SKM-1 treated with dmso at 0.1 percent for 144 hours (cell line): ENCODE measurements at regions not wholly inside any gene's neighbourhood (a gene's known extent, or its start where the extent isn't known, plus 50 kb on each side); places are given as distances from the start of the nearest gene placed in this dataset.

Source experiments
- DNase-seq: peaks from one replicate; lab custom pipeline; 2025; ENCODE audit not compliant: unreplicated experiment; lab: John Stamatoyannopoulos, UW

DNA sequence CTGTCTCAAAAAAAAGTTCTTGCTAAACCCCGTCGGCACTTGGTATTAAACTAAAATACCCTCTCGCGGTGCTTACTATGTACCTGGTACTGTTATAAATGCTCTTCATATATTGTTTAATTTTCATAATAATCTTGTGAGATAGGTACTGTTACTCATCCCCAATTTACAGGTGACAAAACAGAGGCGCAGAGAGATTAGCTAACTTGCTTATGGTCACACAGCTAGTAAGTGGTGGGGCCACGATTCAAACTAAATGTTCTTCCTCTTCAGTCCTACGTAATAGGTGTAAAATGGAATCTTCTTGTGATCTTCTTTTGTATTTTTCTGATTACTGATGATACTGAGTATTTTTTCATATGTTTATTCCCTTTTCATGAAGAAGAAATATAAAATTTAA lies 51.3 kb downstream of the TET3 start:
- DNase-seq: no peak

DNA sequence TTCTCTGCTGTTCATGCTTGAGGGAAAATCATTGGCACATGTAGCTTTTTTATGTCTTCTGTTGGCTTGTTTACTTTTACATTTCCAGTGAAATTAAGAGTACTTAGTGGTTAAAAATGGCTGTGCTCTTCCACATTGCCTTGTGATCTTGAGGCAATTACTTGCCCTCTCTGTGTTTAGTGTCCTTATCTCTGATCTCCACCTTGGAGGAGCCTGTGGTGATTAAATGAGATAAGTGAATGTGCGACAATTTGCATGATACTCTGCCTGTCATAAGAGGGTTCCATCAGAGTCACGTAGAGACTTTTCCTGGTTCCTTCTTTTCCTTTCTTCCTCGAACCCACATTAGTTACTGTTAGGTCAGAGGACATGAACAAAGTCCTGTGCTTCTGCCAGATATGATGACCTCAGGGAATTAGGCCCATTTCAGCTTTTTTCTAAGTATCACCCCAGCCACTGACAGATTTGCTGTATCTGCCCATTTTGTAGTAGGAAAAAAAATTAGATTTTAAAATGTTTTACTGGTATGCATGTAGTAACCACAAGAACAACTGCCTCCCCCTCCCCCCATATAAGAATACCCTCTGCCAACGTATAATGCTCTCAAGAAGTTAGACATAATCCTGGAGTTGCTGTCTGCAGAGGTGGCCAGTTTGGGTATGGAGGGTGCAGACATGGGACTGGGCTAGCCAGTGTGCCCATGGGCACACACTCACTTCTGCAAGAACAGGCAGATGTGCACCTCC lies 51.9 kb downstream of the TET3 start:
- DNase-seq: no peak

DNA sequence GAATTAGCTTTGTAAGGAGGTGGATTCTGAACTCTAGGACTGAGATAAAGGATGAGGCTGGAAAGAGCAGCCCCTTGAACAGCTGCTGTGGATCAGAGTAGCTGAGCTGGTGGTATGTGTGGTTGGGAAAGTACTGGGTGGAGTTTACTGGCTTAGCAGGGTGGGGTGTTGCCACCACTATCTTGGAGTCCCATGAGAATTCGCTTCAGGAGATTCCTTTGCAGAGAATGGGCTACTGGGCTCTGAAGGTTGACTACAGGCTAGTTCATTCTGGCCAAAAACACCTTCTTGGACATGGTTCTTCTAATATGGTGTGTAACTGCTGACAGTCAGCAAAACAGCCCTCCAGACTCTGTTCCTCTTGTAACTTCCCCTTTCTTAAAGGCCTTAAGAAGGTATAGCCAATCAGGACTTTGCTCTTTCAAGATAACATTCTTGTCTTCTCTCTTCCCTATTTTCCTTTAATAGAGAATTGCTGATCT lies 52.7 kb downstream of the TET3 start:
- peak; percentile 95 for DNase-seq

DNA sequence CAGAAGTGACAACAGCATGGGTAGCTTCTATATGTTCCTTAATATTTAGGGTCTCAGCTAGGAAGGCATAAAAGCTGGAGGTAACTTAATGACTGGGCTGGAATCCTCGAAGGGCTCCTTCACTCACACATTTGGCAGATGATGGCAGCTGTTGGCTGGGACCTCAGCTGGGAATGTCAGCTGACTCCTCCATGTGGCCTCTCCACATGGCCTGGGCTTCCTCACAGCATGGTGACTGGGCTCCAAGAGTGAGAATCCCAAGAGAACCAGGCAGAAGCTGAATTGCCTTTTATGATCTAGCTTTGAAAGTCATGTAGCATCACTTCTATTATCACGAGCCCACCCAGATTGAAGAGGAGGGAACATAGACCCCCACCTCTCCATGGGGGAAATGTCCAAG lies 54.9 kb downstream of the TET3 start:
- no peak for DNase-seq

DNA sequence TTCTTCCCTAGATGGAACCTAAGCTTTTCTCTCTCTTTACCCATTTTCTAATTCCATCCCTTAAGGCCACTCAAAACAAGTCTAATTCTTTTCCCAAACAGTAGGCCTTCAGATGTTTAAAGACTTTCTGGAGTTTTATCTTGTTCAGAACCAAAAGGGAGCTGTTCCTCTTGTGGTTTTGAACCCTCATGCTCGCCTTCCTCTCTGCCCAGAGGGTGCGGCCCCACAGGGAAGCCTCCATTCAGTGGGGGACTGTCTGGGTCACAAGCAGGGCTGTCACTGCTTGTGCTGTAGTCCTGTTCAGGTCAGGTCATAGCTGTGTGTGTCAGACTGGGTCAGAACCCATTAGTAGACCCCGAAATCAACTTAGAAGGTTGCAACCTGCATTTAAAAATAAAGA lies 56.5 kb downstream of the TET3 start:
- peak; percentile 43 for DNase-seq

DNA sequence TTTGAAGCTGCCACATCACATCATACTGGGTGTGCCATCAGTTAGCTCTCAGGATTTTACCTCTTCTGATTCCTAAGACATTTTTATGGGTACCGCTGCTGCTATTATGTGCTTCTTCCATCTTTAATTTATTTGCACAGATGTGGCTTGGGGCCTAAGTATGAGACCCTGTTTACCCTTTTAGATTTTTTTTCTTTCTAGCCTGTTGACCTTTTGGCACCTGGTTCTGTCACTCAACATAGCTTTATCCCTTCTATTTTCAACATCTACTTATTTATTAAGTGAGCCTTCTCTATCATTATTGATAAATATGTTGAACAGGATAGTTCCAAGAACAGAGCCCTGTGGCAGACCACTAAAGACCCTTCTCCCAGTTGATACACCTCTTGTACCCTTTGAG lies 57.0 kb downstream of the TET3 start:
- DNase-seq: no peak

DNA sequence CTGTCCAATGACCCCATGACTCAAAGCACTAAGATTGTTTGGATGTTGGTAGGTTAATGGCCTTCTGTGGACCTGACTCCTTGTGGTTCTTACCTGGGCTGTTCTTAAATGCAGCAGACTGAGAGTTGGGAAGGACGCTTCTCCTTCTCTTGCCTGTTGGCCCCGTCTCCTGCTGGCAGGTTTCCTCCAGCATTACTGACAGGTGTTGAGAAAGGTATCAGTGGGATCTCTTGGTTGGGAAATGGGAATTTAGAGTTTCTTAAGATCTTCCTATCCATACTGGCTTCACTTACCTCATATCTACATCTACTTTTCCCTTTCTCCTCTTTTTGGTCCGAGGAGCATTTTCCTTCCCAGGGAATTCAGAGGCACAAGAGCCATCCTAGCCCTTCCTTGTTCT lies 57.9 kb downstream of the TET3 start:
- DNase-seq: no peak

DNA sequence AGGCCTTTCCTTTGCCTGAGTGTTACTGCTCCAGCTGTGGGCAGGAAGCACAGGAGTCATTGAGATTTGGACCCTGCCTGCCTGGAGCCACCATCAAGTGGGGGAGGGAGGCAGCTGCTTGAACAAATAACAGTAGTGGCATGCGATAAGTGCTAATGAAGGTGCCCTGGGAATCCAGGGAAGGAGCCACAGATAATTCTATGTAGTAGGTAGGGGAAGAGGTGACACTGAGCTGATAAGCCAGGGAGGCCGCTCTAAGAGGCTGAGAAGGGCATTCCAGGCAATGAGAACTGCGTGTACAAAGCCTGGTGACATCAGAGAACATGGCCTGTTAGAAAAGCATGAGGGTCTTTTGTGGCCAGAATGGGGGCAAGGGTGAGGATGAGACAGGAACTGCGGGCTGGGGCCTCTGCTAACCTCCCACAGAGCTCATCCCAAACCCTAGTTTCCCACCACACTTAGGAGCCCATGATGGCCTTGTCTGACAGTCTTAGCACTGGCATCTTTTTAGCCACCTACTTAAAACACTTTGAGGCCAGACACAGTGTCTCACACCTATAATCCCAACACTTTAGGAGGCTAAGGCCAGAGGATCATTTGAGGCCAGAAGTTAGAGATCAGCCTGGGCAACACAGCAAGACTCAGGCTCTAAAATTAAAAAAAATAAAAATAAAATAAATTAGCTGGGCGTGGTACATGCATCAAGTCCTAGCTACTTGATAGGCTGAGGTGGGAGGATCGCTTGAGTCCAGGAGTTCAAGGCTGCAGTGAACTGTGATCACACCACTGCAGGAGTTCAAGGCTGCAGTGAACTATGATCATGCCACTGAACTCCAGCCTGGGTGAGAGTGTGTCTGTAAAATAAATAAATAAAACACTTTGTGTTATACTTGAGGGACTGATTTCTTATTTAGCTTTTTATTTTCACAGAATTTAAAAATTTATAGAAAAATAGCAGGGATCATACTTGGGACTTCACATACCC lies 58.9 kb downstream of the TET3 start:
- no peak for DNase-seq

DNA sequence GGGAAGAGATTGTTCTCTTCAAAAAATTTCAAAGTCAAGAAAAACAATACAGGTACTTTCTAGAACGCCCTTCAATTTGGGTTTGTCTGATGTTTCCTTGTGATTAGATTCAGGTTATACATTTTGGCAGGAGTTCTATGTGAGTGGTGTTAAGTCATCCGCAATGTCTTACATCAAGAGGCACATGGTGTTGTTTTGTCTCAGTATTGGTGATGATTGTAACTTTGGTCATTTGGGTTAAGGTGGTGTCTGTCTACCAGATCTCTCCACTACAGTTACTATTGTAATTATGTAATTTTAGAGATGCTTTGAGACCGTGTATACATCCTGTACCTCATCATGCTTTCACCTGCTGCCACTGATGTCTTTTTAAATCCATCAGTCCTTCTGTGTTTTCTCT lies 60.3 kb downstream of the TET3 start:
- no peak for DNase-seq

DNA sequence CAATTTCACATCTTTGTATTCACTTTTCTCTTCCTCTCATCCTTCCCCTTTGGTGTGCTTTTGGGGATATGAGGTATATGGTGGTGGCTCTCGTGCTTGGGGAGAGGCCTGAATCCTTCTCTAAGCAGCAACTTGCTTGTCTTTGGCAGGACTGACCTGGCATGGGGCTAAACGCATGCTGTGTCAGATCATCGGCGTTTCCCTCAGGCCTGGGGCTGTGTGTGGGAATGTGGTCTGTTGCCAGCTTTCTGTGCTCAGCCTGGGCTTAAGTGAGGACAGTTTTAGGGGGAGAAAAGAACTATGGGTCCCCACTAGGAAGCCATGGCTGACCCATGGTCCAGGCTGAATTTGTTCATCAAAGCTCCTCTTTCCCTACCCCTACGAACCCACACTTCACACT lies 60.7 kb downstream of the TET3 start:
- DNase-seq: no peak

DNA sequence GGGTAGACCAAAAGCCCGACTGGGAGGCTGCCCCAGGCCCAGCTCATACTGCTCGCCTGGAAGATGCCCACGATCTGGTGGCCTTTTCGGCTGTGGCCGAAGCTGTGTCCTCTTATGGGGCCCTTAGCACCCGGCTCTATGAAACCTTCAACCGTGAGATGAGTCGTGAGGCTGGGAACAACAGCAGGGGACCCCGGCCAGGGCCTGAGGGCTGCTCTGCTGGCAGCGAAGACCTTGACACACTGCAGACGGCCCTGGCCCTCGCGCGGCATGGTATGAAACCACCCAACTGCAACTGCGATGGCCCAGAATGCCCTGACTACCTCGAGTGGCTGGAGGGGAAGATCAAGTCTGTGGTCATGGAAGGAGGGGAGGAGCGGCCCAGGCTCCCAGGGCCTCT lies 61.7 kb downstream of the TET3 start:
- DNase-seq: no peak

DNA sequence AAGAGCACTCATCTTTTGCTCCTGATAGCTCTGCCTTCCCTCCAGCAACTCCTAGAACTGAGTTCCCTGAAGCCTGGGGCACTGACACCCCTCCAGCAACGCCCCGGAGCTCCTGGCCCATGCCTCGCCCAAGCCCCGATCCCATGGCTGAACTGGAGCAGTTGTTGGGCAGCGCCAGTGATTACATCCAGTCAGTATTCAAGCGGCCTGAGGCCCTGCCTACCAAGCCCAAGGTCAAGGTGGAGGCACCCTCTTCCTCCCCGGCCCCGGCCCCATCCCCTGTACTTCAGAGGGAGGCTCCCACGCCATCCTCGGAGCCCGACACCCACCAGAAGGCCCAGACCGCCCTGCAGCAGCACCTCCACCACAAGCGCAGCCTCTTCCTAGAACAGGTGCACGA lies 62.4 kb downstream of the TET3 start:
- DNase-seq: no peak

DNA sequence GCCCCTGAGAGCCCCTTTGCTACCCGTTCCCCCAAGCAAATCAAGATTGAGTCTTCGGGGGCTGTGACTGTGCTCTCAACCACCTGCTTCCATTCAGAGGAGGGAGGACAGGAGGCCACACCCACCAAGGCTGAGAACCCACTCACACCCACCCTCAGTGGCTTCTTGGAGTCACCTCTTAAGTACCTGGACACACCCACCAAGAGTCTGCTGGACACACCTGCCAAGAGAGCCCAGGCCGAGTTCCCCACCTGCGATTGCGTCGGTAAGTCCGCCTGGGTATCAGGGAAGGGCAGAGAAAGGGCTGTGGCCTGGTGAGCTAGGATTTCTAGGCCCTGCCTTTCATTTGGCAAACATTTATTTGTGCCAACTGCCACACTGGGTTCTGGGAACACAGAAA lies 63.4 kb downstream of the TET3 start:
- no peak for DNase-seq

DNA sequence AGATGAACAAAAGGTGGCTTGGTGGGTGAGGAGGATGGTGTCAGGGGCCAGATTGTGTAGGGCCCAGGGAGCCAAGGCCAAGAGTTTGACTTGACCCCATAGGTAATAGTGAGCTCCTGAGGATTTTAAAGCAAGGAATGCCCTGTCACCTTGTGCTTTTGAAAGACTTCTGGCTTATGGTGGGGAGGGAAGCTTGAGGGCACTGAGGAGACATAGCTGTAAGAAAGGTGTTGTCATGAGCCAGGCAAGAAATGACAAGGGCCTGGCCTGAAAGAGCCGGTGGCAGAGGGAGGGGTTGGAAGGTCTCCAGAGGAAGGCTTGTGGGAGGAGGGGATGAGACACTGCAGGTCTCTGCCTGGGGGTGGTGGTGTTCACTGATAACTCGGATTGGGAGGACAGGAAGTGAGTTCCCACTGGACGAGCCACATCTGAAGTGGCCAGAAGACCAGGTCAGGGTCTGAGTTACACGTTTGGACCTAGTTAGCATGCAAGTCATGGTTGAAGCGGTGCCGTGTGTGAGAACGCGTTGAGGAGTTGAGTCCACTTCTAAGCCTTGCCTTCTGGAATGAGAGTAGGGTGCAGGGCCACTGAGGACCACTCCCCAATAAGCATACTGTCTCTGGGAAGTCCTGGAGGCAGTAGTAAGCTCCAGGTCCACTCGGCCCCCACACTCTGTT lies 64.3 kb downstream of the TET3 start:
- DNase-seq: no peak

DNA sequence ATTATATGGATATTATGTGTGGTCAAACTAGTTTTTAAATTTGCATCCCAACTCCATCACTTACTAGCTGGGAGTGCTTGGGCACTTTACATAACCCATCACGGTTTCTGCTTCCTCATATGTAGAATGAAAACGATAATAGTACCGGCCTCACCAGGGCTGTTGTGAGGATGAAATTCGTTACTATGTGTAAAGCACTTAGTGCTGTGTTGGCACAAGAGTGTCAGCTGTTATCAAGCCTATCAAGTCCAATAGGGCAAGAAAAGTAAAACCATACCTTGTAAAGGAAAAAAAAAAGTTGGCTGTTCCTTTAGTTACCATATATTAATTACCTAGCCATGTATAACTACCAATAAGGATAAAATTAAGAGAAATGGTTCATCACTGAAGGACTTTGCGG lies 65.4 kb downstream of the TET3 start:
- DNase-seq: no peak

DNA sequence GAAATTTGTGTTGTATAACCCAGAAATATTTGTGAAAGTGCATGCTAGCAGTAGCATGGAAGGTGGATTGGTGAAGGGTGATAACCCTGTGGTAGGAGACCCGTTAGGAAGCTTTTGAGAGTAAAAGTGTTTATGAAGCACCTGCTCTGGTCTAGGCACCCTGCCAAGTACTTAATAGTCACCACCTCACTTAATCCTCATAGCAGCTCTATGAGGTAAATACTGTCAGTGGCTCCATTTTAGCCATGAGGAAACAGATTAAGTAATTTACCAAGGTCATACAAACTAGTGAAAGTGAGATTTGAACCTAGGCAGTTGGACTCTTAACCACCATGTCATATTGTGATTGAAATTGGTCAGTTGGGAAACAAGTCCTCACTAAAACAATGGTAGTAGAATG lies 66.8 kb downstream of the TET3 start:
- no peak for DNase-seq

DNA sequence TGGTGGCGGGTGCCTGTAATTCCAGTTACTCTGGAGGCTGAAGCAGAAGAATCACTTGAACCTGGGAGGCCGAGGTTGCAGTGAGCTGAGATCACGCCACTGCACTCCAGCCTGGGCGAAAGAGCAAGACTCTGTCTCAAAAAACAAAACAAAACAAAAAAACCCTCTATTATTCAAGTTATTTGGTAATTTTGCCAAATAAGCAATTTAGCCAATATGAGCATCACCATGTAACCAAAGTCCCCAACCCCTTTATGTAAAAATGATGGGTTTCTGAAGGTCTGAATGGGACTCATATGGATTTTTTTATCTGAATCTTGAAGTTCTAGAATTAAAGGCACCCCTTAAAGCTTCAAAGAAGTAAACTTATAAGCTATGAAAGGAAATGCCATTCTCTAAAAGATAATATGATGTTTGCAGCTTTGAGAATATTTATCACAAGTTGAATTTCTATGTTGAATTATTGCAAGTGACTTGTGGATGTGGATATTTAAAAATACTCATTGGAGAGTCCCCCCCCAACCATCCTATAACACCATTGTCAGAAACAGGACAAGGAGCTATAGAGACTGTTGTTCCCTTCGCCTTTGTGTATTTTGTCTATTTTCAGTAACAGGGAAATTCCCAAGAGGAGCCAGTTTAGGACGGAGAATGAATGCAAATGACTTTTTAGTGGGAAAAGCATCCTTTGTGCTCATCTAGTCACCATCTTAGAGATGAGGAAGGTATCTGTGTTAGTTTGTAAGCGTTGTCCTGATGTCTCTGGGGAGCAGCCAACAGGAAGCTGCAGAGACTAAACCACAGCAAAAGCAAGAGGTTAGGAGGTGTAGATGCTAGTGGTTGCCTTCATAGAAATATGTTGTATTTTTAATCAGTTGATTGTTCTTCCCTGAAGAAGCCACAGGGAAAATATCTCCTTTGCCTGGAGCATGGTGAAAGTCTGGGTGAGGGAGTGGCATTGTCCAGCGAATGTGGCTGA lies 68.3 kb downstream of the TET3 start:
- DNase-seq: no peak

DNA sequence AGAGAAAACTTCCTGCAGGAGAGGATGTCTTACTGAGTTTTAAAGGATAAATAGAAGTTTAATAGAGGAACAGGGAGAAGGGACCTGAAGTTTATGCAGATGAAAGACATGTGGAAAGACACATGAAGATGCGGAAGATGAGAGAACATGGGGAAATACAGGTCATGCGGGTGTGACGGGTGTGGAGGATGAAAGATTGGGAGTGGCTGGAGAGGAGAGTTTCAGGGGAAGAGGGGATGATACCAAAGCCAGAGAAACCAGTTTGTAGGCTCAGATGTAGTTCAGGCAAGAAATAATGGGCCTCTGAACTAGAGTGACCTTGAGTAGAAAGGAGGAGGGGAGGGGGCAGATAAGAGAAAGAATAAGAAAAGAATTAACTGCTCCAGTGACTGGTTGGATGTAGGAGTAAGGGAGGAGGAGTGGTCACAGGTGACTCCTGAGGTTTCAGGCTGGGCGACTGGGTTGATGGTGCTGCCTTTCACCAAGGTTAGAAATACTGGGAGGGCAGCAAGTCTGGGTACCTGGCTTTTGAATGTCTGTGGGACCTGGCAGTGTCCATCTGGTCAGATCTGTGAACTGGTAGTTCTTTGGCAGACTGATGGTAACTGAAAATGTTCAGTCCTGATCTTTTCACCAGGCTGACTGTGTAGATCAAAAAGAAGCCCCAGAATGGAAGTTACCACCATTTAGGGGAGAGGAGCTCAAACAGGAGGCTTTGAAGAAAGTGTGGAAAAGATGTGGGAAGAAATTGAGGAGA lies 69.4 kb downstream of the TET3 start:
- no peak for DNase-seq

DNA sequence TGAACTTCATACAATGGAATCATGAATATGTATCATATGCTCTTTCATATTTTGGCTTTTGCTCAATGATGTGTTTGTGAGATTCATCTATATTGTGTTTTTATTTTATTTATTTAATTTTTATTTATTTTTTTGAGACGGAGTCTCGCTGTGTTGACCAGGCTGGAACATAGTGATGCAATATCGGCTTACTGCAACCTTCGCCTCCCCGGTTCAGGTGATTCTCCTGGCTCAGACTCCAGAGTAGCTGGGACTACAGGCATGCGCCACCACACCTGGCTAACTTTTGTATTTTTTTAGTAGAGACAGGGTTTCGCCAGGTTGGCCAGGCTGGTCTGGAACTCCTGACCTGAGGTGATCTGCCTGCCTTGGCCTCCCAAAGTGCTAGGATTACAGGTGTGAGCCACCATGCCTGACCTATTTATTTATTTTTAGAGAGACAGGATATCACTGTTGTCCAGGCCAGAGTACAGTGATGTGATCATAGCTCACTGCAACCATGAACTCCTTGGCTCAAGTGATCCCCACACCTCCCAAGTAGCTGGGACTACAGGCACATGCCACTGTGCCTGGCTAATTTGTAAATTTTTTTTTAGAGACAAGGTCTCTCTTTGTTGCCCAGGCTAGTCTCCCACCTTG lies 74.5 kb downstream of the TET3 start:
- DNase-seq: no peak
